Bronchial epithelial cell (primary cell): ENCODE measurements at regions not wholly inside any gene's neighbourhood (a gene's known extent, or its start where the extent isn't known, plus 50 kb on each side); places are given as distances from the start of the nearest gene placed in this dataset.

ENCODE experiments used
- DNase-seq: peaks from one replicate; pipeline ENCODE4 v3.0.0-alpha.2; 2010; ENCODE audit warnings: low read depth
- FAIRE-seq: peaks from 2 replicates; lab custom pipeline; 2011; peaks lifted over from hg19 to GRCh38; lab: Jason Lieb, UNC
- H3K27me3 ChIP-seq: 2 replicates; pipeline ENCODE4 v1.5.1; 2011; ENCODE audit warnings: low read length; ENCODE audit not compliant: control insufficient read depth, insufficient read depth
- H3K36me3 ChIP-seq: 2 replicates; pipeline ENCODE4 v1.5.1; 2011; ENCODE audit warnings: low read length; ENCODE audit not compliant: control insufficient read depth, insufficient read depth
- H3K4me3 ChIP-seq: 2 replicates; pipeline ENCODE4 v1.5.1; 2011; ENCODE audit warnings: mild to moderate bottlenecking, low read depth, low read length, control low read depth
- TF ChIP-seq, protein P1 (sequence below): IDR thresholded peaks from 2 replicates; pipeline ENCODE4 v1.5.1; 2011; ENCODE audit warnings: mild to moderate bottlenecking, moderate library complexity, low read length, control low read depth, inconsistent platforms; ENCODE audit not compliant: insufficient read depth, severe bottlenecking

DNA sequence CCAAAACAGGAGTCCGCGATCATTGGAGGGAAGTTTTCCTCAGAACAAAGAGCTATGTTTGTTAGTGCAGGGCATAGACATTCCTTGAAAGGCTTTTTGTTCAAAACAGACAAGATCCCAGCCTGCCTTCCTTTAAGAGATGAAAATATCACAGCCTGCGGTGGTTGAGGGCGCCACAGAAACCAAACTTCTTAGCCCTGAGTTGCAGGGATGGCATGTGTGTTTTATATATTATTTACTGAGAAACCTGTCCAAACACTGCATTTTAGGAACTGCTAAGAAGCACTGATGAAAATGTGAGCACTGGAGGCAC, 57.5 kb upstream of the TMEM178A start:
- Histone ChIP-seq H3K36me3 (no peaks in the 10 kb centered on the region), H3K27me3 (peaks cover 3% of the 10 kb centered on the region), H3K4me3 (no peak overlapping the region)
- DNase-seq (no peak), FAIRE-seq (no peak)
- TF ChIP-seq, protein P1, sequence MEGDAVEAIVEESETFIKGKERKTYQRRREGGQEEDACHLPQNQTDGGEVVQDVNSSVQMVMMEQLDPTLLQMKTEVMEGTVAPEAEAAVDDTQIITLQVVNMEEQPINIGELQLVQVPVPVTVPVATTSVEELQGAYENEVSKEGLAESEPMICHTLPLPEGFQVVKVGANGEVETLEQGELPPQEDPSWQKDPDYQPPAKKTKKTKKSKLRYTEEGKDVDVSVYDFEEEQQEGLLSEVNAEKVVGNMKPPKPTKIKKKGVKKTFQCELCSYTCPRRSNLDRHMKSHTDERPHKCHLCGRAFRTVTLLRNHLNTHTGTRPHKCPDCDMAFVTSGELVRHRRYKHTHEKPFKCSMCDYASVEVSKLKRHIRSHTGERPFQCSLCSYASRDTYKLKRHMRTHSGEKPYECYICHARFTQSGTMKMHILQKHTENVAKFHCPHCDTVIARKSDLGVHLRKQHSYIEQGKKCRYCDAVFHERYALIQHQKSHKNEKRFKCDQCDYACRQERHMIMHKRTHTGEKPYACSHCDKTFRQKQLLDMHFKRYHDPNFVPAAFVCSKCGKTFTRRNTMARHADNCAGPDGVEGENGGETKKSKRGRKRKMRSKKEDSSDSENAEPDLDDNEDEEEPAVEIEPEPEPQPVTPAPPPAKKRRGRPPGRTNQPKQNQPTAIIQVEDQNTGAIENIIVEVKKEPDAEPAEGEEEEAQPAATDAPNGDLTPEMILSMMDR: no peak

DNA sequence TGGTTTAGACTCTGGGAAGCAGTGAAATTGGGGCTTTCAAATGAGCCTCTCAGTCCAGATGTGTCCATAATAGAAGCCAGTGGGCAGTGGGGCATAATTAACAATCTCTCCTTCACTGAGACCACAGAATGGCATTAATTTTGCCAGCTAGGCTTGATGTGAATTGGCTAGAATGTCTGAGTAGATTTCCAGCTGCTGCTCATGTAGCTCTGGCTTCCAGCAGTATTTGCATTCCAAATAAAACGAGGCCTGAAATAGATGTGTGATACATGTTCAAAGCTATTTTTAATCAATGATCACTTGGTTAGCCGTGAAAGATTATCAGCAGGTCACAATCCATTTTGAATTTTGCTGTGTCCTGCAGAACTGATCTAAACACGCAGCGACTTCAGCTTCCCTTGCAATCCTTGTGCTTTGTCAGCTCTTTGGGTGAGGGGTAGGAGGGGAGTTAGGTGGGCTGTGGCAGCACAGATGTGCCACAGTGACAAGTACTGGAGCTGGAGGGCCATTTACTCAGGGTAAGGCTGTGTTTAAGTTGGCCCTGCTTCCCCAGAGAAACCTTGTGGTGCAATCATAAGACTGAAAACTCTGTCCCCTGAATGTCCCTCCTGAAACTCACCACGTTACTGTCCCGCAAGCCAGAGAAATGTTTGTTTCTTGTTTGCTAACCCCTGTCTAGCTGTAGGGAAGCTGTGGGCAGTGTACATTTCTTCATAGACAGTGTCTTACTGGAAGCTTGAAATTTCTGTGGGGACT, 56.9 kb upstream of the TMEM178A start:
- DNase-seq: no peak
- no peaks in the 10 kb centered on the region for H3K36me3 ChIP-seq
- TF ChIP-seq, protein P1: no peak
- peaks cover 3% of the 10 kb centered on the region for H3K27me3 ChIP-seq
- no peak overlapping the region for H3K4me3 ChIP-seq
- no peak for FAIRE-seq

DNA sequence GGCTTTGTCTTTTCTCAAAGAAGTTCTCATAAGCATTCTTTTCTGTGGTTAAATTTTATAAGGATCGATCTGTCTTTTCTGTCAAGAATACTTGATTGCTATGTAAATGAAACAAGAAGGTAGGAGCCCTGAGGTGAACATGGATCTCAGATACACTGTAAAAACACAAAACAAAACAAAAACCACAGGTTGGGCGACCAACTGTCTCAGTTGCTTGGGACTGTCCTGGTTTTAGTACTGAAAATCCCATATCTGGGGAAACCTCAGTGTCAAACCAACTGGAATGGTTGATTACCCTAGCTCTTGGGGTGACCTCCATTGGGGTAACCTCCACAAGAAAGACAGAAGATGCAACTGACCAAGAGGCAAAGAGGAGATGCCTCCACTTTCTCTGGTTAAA, 55.8 kb upstream of the TMEM178A start:
- H3K36me3 ChIP-seq: no peaks in the 10 kb centered on the region
- no peak overlapping the region for H3K4me3 ChIP-seq
- TF ChIP-seq, protein P1: no peak
- H3K27me3 ChIP-seq: peaks cover 3% of the 10 kb centered on the region
- DNase-seq (no peak), FAIRE-seq (no peak)

DNA sequence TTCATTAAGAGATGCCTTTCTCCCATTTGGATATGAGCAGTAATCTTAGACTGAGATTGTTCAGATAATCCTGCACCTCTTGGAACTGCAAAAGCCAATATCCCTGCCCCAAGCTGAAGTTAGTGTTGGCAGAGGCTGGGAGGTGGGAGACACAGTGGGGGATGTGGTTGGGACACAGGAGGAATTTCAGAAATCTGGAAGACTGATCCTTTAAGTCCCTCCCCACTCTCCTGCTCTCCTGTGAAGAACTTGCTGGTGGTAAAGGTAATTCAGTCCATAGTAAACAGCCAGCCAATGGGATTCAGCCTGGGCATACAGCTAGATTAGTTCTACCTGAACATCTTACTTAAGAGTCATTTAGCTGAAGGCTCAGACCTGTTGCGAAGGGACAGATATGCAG, 50.0 kb upstream of the TMEM178A start:
- H3K36me3 ChIP-seq: no peaks in the 10 kb centered on the region
- FAIRE-seq (no peak), DNase-seq (no peak)
- H3K27me3 ChIP-seq: no peaks in the 10 kb centered on the region
- H3K4me3 ChIP-seq: no peak overlapping the region
- TF ChIP-seq, protein P1: no peak
